Natural killer cell (primary cell): ENCODE measurements at regions not wholly inside any gene's neighbourhood (a gene's known extent, or its start where the extent isn't known, plus 50 kb on each side); places are given as distances from the start of the nearest gene placed in this dataset.

ENCODE experiments used
- ATAC-seq, 3 donors: fragments of 150-1000 bp in 2 of 3; fragments of 200-7000 bp in 1 of 3; cut with Tn5 transposase; 1 replicate in 1 of 3; 2 replicates in 2 of 3; pipeline ENCODE4 v1.10.0; 2021; ENCODE audit warnings: mild to moderate bottlenecking in 2 of 3, moderate library complexity in 2 of 3
- DNase-seq, 2 donors: peaks; one replicate each; pipeline versions ENCODE4 v3.0.0 to v3.0.0-alpha.2; 2013 to 2021; ENCODE audit warnings: mixed read lengths in 1 of 2
- H3K27ac ChIP-seq: one replicate; pipeline ENCODE4 v1.5.1; 2013; ENCODE audit warnings: mild to moderate bottlenecking, low read length
- H3K27me3 ChIP-seq: one replicate; pipeline ENCODE4 v1.6.1; 2013; ENCODE audit warnings: low read length; ENCODE audit not compliant: control insufficient read depth, insufficient read depth
- H3K36me3 ChIP-seq: one replicate; pipeline ENCODE4 v1.6.1; 2013; ENCODE audit warnings: low read length; ENCODE audit not compliant: control insufficient read depth, insufficient read depth
- H3K4me1 ChIP-seq: one replicate; pipeline ENCODE4 v1.6.1; 2013; ENCODE audit warnings: low read length; ENCODE audit not compliant: control insufficient read depth, insufficient read depth
- H3K4me3 ChIP-seq: one replicate; pipeline ENCODE4 v1.5.1; 2013; ENCODE audit warnings: low read length
- H3K9me3 ChIP-seq: one replicate; pipeline ENCODE4 v1.6.1; 2013; ENCODE audit warnings: low read length; ENCODE audit not compliant: control insufficient read depth, insufficient read depth
- H3K27ac Mint-ChIP-seq, 2 donors: one replicate each; pipeline ENCODE4 v1.8.0; 2022; ENCODE audit warnings: mild to moderate bottlenecking in 2 of 2, mixed read lengths in 2 of 2, moderate library complexity in 1 of 2
- H3K27me3 Mint-ChIP-seq, 2 donors: one replicate each; pipeline ENCODE4 v1.8.0; 2022; ENCODE audit warnings: low read depth in 2 of 2, mixed read lengths in 2 of 2
- H3K36me3 Mint-ChIP-seq: one replicate; pipeline ENCODE4 v1.8.0; 2022; ENCODE audit warnings: mixed read lengths
- H3K4me1 Mint-ChIP-seq, 2 donors: one replicate each; pipeline ENCODE4 v1.8.0; 2022; ENCODE audit warnings: mixed read lengths in 2 of 2
- H3K4me3 Mint-ChIP-seq: one replicate; pipeline ENCODE4 v1.8.0; 2022; ENCODE audit warnings: mild to moderate bottlenecking, moderate library complexity, mixed read lengths
- H3K9me3 Mint-ChIP-seq, 2 donors: one replicate each; pipeline ENCODE4 v1.8.0; 2022; ENCODE audit warnings: mixed read lengths in 2 of 2
- WGBS: methylation state at CpG from one replicate; pipeline ENCODE4 v1.1.7; 2013; ENCODE audit warnings: missing lambda C conversion rate; ENCODE audit not compliant: insufficient coverage; 5-methylcytosine and 5-hydroxymethylcytosine counted together
- intact Hi-C: fragments of 100-400 bp; cut with micrococcal nuclease; formaldehyde crosslinking; loops from one replicate; pipeline ENCODE4 v1.14.2; 2022
- TF ChIP-seq, protein P1 (sequence below): fragments of 200-600 bp; IDR thresholded peaks from one replicate; pipeline ENCODE4 v1.8.0; 2022; ENCODE audit warnings: antibody characterized with exemption

DNA sequence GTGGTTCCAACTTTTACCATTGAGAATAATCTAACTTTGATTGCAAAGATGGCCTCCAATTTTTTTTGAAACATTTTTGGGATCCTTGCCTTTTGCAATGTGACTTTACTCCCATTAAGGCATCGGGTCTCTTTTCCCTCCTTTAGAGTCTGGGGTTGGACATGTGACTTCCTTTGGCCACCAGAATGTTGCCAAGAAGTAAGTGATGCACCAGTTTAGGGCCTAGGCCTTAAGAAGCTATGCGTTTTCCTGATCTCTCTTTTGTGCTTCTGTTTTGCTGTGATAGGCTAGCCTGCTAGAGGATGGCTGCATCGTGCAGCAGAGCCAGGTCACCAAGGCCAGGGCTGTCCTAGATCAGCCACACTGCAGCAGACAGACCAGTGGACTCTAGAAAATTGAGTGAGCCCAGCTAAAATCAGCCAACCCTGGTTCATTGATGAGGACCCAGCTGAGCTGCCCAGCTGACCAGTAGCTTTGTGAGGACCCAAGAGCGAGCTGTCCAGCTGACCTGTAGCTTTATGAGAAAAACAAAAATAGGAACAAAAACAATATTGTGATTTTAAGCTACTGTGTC lies 594.0 kb upstream of the JAG1 start:
- no peaks in the 10 kb centered on the region for H3K9me3 ChIP-seq
- Mint-ChIP-seq H3K27me3 (no peaks in the 10 kb centered on the region), H3K27ac (no peak overlapping the region), H3K9me3 (peaks cover 0 to 2% of the 10 kb centered on the region in 2 donors), H3K36me3 (no peaks in the 10 kb centered on the region), H3K4me1 (no peaks in the 10 kb centered on the region), H3K4me3 (no peak overlapping the region)
- TF ChIP-seq, protein P1, sequence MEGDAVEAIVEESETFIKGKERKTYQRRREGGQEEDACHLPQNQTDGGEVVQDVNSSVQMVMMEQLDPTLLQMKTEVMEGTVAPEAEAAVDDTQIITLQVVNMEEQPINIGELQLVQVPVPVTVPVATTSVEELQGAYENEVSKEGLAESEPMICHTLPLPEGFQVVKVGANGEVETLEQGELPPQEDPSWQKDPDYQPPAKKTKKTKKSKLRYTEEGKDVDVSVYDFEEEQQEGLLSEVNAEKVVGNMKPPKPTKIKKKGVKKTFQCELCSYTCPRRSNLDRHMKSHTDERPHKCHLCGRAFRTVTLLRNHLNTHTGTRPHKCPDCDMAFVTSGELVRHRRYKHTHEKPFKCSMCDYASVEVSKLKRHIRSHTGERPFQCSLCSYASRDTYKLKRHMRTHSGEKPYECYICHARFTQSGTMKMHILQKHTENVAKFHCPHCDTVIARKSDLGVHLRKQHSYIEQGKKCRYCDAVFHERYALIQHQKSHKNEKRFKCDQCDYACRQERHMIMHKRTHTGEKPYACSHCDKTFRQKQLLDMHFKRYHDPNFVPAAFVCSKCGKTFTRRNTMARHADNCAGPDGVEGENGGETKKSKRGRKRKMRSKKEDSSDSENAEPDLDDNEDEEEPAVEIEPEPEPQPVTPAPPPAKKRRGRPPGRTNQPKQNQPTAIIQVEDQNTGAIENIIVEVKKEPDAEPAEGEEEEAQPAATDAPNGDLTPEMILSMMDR: no peak
- 69% methylated on average over 4 of the region's 4 CpGs for WGBS
- no peaks in the 10 kb centered on the region for H3K36me3 ChIP-seq
- DNase-seq: no peak
- H3K4me3 ChIP-seq: no peak overlapping the region
- H3K4me1 ChIP-seq: no peaks in the 10 kb centered on the region
- no peak overlapping the region for H3K27ac ChIP-seq
- no peaks in the 10 kb centered on the region for H3K27me3 ChIP-seq
- no peak for ATAC-seq
- intact Hi-C loops: no loop called here

DNA sequence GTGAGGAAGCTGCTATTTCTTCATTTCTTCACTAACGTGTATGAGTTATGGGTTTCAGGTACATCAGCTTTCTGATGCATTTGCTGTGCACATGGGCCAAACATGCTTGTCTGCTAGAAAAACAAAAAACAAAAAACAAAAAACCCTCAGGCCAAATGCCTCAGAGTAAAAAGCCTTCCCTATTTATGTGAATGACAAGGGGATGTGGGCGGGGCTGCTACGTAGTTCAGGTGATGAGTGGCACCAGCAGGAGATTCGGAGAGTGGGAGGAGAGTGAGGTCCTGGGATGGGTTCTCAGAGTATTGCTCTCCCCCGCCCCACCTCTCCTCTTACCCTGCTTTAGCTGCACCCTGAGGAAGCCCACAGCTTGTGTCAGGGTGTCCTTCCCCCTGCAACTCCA lies 596.8 kb upstream of the JAG1 start:
- WGBS: 91% methylated on average over 4 of the region's 5 CpGs
- no peaks in the 10 kb centered on the region for H3K27me3 ChIP-seq
- no peaks in the 10 kb centered on the region for H3K36me3 ChIP-seq
- H3K9me3 ChIP-seq: no peaks in the 10 kb centered on the region
- TF ChIP-seq, protein P1: no peak
- no peak overlapping the region for H3K27ac Mint-ChIP-seq
- no peak overlapping the region for H3K4me3 ChIP-seq
- H3K4me1 ChIP-seq: no peaks in the 10 kb centered on the region
- peaks cover 0 to 2% of the 10 kb centered on the region in 2 donors for H3K9me3 Mint-ChIP-seq
- no peak overlapping the region for H3K27ac ChIP-seq
- H3K4me1 Mint-ChIP-seq: no peaks in the 10 kb centered on the region
- H3K4me3 Mint-ChIP-seq: no peak overlapping the region
- DNase-seq (no peak), ATAC-seq (no peak)
- H3K27me3 Mint-ChIP-seq: no peaks in the 10 kb centered on the region
- intact Hi-C loops: no loop called here
- H3K36me3 Mint-ChIP-seq: no peaks in the 10 kb centered on the region

DNA sequence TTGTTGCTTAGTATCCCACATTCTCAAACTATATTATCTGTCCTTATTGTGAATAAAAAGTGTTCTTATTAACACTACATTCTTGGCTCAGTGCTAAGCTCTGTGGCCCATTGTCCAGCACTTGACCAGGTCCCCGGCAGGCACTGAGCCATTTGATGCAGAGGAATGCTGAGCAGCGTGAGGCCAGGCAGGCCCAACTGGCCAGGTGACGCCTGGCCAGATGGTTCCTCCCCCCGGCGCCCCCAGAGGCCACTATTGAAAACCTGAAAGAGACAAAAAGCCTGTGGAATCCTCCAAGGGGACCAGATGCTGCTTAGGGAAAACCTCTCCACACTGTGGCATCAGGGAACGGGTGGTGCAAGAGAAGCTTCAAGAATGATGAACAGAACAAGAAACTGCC lies 597.5 kb upstream of the JAG1 start:
- H3K4me1 Mint-ChIP-seq: no peaks in the 10 kb centered on the region
- ATAC-seq (no peak), DNase-seq (no peak)
- no peaks in the 10 kb centered on the region for H3K4me1 ChIP-seq
- peaks cover 5 to 7% of the 10 kb centered on the region in 2 donors for H3K27me3 Mint-ChIP-seq
- peaks cover 0 to 2% of the 10 kb centered on the region in 2 donors for H3K9me3 Mint-ChIP-seq
- H3K9me3 ChIP-seq: no peaks in the 10 kb centered on the region
- intact Hi-C loops: no loop called here
- H3K27ac ChIP-seq: no peak overlapping the region
- no peaks in the 10 kb centered on the region for H3K27me3 ChIP-seq
- no peak overlapping the region for H3K27ac Mint-ChIP-seq
- no peaks in the 10 kb centered on the region for H3K36me3 Mint-ChIP-seq
- no peak overlapping the region for H3K4me3 ChIP-seq
- TF ChIP-seq, protein P1: no peak
- no peaks in the 10 kb centered on the region for H3K36me3 ChIP-seq
- WGBS: 89% methylated on average over 6 of the region's 6 CpGs
- no peak overlapping the region for H3K4me3 Mint-ChIP-seq

DNA sequence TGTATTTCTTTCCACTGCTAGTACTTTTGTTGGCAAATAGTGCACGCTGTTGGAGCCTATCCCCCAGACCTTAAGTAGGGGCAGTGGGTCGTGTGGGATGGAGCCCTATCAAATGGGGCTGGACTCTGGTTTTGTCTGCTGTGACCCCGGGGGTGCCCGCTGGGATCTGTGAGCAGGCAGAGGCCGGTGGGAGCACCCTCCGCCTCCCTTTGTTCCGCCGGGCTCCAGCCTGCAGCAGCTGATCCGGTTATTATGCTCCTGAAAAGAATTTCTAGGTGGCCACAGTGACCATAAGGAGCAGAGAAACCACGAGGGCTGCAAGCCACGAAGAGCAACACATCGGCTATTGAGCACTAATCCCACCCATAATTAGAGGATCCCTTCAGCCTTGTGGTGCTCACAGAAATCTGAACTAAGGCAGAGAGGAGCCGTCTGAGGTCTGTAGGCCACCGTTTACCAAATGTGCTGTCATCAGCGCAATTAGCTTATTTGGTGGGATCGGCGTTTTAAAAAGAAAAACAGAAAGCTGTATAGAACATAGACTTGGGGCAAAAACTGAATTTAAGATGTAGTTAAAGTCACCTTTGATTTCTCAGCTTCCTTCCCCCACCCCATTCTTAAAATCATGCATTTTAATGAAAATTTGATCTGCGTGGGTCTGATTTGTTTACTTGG lies 598.3 kb upstream of the JAG1 start:
- Mint-ChIP-seq H3K27me3 (peaks cover 5 to 8% of the 10 kb centered on the region in 2 donors), H3K36me3 (no peaks in the 10 kb centered on the region), H3K4me1 (no peaks in the 10 kb centered on the region), H3K27ac (no peak overlapping the region), H3K9me3 (peaks cover 0 to 2% of the 10 kb centered on the region in 2 donors), H3K4me3 (no peak overlapping the region)
- intact Hi-C loops: no loop called here
- Histone ChIP-seq H3K4me1 (no peaks in the 10 kb centered on the region), H3K27me3 (no peaks in the 10 kb centered on the region), H3K27ac (no peak overlapping the region), H3K9me3 (no peaks in the 10 kb centered on the region), H3K36me3 (no peaks in the 10 kb centered on the region), H3K4me3 (no peak overlapping the region)
- WGBS: 89% methylated on average over 18 of the region's 18 CpGs
- DNase-seq: no peak
- ATAC-seq: no peak
- TF ChIP-seq, protein P1: no peak
